Endothelial cell of umbilical vein (primary cell): ENCODE measurements at regions not wholly inside any gene's neighbourhood (a gene's known extent, or its start where the extent isn't known, plus 50 kb on each side); places are given as distances from the start of the nearest gene placed in this dataset.

ENCODE experiments used
- BruUV-seq: library from RNA; stranded (reverse); fragments of 400-500 nt; replicated peaks from 2 replicates; lab custom pipeline; 2021; lab: Mats Ljungman, UMichigan
- CTCF ChIA-PET: fragments of 300-600, 350-600 bp; sonication (Branson Sonifier 250); formaldehyde crosslinking; loops from one replicate; lab custom pipeline; 2021; ENCODE audit warnings: antibody characterized with exemption, inconsistent platforms; lab: Charles Lee
- POLR2A ChIA-PET: fragments of 300-600, 350-600 bp; sonication (Branson Sonifier 250); formaldehyde crosslinking; loops from one replicate; lab custom pipeline; 2021; ENCODE audit warnings: antibody characterized with exemption, inconsistent platforms; lab: Charles Lee
- DNase-seq: peaks from one replicate; pipeline ENCODE4 v3.0.0-alpha.2; 2011; ENCODE audit warnings: low read depth, low spot score
- FAIRE-seq: peaks from 2 replicates; lab custom pipeline; 2011; peaks lifted over from hg19 to GRCh38; lab: Jason Lieb, UNC
- H2AFZ ChIP-seq: 2 replicates; pipeline ENCODE4 v1.6.0; 2012; ENCODE audit warnings: low read depth, low read length, control low read depth, inconsistent platforms
- H3K27ac ChIP-seq: 2 replicates; pipeline ENCODE4 v1.5.1; 2011; ENCODE audit warnings: low read depth, mild to moderate bottlenecking, control low read depth, low read length, moderate library complexity; ENCODE audit not compliant: insufficient read depth
- H3K27me3 ChIP-seq, 2 experiments: 2 replicates each; pipeline versions ENCODE4 v1.6.0 to v1.6.1; 2011; ENCODE audit warnings: low read length in 2 of 2, mixed read lengths in 1 of 2; ENCODE audit not compliant: control insufficient read depth in 2 of 2, insufficient read depth in 2 of 2
- H3K36me3 ChIP-seq, 2 experiments: 2 replicates in 1 of 2; 3 replicates in 1 of 2; pipeline ENCODE4 v1.5.1; 2011; ENCODE audit warnings: low read length in 2 of 2, mild to moderate bottlenecking in 1 of 2, moderate library complexity in 1 of 2; ENCODE audit not compliant: control insufficient read depth in 2 of 2, insufficient read depth in 2 of 2; ENCODE audit errors: extremely low read depth in 1 of 2
- H3K4me1 ChIP-seq: 3 replicates; pipeline ENCODE4 v1.5.1; 2011; ENCODE audit warnings: mild to moderate bottlenecking, low read length; ENCODE audit not compliant: control insufficient read depth, insufficient read depth; ENCODE audit errors: extremely low read depth
- H3K4me2 ChIP-seq: 2 replicates; pipeline ENCODE4 v1.6.1; 2011; ENCODE audit warnings: low read length, control low read depth, mixed read lengths; ENCODE audit not compliant: insufficient read depth
- H3K4me3 ChIP-seq, 3 experiments: fragments of 200-600 bp in 1 of 3; sonication (generic), shearing (Covaris generic) in 1 of 3; replicated peaks in 1 of 3; 2 replicates each; pipeline ENCODE4 v1.5.1; 2011 to 2016; ENCODE audit warnings: control low read depth in 3 of 3, low read length in 3 of 3, mild to moderate bottlenecking in 2 of 3, inconsistent platforms in 1 of 3, low read depth in 1 of 3, moderate library complexity in 1 of 3; ENCODE audit not compliant: insufficient read depth in 1 of 3
- H3K79me2 ChIP-seq: 2 replicates; pipeline ENCODE4 v1.6.0; 2012; ENCODE audit warnings: low read length, inconsistent platforms; ENCODE audit not compliant: control insufficient read depth, insufficient read depth
- H3K9ac ChIP-seq: replicated peaks from 2 replicates; pipeline ENCODE3; 2011; ENCODE audit warnings: low read length, control low read depth; ENCODE audit not compliant: insufficient read depth; ENCODE audit errors: extremely low read depth
- H3K9me1 ChIP-seq: replicated peaks from 3 replicates; pipeline ENCODE4 v1.6.0; 2011; ENCODE audit warnings: mild to moderate bottlenecking, low read length; ENCODE audit not compliant: control insufficient read depth, insufficient read depth; ENCODE audit errors: extremely low read depth
- H3K9me3 ChIP-seq: replicated peaks from 2 replicates; pipeline ENCODE4 v1.5.1; 2012; ENCODE audit warnings: low read length, inconsistent platforms; ENCODE audit not compliant: control insufficient read depth, insufficient read depth
- H4K20me1 ChIP-seq: replicated peaks from 2 replicates; pipeline ENCODE3; 2011; ENCODE audit warnings: mild to moderate bottlenecking, low read length; ENCODE audit not compliant: control insufficient read depth, insufficient read depth; ENCODE audit errors: extremely low read depth
- EZH2 ChIP-seq: IDR thresholded peaks from 2 replicates; pipeline ENCODE4 v1.6.1; 2012; ENCODE audit warnings: borderline replicate concordance, low read depth, mild to moderate bottlenecking, moderate library complexity, low read length, inconsistent platforms; ENCODE audit not compliant: severe bottlenecking
- FOS ChIP-seq: IDR thresholded peaks from 2 replicates; pipeline ENCODE4 v1.6.1; 2011; ENCODE audit warnings: mild to moderate bottlenecking, low read length, moderate library complexity, borderline replicate concordance; ENCODE audit not compliant: insufficient read depth
- GATA2 ChIP-seq: IDR thresholded peaks from 2 replicates; pipeline ENCODE4 v1.7.0; 2011; ENCODE audit warnings: low read depth, mild to moderate bottlenecking, moderate library complexity, mixed read lengths, low read length; ENCODE audit not compliant: insufficient read length, insufficient read depth
- JUN ChIP-seq: IDR thresholded peaks from 2 replicates; pipeline ENCODE4 v1.6.1; 2011; ENCODE audit warnings: borderline replicate concordance, low read depth; ENCODE audit not compliant: insufficient read length, insufficient read depth
- MAX ChIP-seq: IDR thresholded peaks from 2 replicates; pipeline ENCODE4 v1.6.1; 2011; ENCODE audit not compliant: insufficient read depth, insufficient read length
- MYC ChIP-seq: IDR thresholded peaks from one replicate; pipeline ENCODE4 v1.6.1; 2011; ENCODE audit warnings: mild to moderate bottlenecking, low read depth, low read length
- POLR2A ChIP-seq: IDR thresholded peaks from 2 replicates; pipeline ENCODE4 v1.6.1; 2012; ENCODE audit warnings: low read depth, mild to moderate bottlenecking, control low read depth, low read length
- POLR2AphosphoS5 ChIP-seq: IDR thresholded peaks from 2 replicates; pipeline ENCODE4 v1.6.1; 2012; ENCODE audit warnings: low read depth, mild to moderate bottlenecking, control low read depth, low read length, moderate library complexity; ENCODE audit not compliant: insufficient read depth
- dilution Hi-C: fragments of 300-500 bp; cut with MboI; formaldehyde crosslinking; loops from one replicate; pipeline ENCODE4 v1.15.0; 2019; ENCODE audit warnings: low sequenced_read_pairs; ENCODE audit not compliant: extremely low pct_ligation_motif_present
- intact Hi-C: fragments of 100-400 bp; cut with micrococcal nuclease; formaldehyde crosslinking; loops from one replicate; pipeline ENCODE4 v1.10.0; 2022
- TF ChIP-seq, protein P1 (sequence below), 2 donors: IDR thresholded peaks; 1 replicate in 1 of 2; 2 replicates in 1 of 2; pipeline ENCODE4 v1.5.1; 2011; ENCODE audit warnings: low read length in 2 of 2, mild to moderate bottlenecking in 2 of 2, moderate library complexity in 2 of 2, control low read depth in 1 of 2, inconsistent platforms in 1 of 2, low read depth in 1 of 2; ENCODE audit not compliant: insufficient read depth in 1 of 2; ENCODE audit errors: extremely low read depth in 1 of 2

DNA sequence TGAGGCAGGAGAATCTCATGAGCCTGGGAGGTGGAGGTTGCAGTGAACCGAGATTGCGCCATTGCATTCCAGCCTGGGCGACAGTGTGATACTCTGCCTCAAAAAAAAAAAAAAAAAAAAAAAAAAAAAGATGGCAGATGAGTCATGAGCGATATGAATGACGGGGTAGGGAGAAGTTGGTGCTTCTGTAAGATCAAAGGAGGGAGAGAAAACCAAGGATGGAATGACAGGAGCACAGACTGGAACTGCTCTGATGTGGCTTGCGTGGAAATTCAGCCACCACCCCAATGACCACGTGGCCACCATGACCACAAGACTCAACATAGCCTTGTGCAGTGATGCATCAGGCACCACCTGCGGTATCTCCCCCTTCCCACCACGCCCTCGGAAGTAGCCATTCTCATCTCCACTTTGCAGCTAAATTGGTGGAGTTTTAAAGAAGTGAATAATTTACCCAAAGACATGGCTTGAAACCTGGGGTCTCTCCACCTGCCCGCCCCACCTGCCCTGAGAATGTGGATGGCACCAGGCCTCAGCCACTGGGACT, 96.0 kb downstream of the ACKR3 start:
- DNase-seq, result no peak
- Histone ChIP-seq H4K20me1 (no peaks in the 10 kb centered on the region), H3K79me2 (no peaks in the 10 kb centered on the region), H3K4me3 (no peak overlapping the region), H3K4me2 (no peak overlapping the region), H3K9ac (no peak overlapping the region), H2AFZ (no peak overlapping the region), H3K27me3 (no peaks in the 10 kb centered on the region), H3K9me1 (no peaks in the 10 kb centered on the region), H3K4me1 (peaks cover 9% of the 10 kb centered on the region), H3K9me3 (no peaks in the 10 kb centered on the region), H3K27ac (no peak overlapping the region), H3K36me3 (no peaks in the 10 kb centered on the region)
- BruUV-seq, result no TSS peak
- TF ChIP-seq EZH2 (no peak), FOS (no peak), POLR2A (no peak), JUN (no peak), MAX (no peak), GATA2 (no peak), POLR2AphosphoS5 (no peak), MYC (no peak)
- TF ChIP-seq, protein P1, sequence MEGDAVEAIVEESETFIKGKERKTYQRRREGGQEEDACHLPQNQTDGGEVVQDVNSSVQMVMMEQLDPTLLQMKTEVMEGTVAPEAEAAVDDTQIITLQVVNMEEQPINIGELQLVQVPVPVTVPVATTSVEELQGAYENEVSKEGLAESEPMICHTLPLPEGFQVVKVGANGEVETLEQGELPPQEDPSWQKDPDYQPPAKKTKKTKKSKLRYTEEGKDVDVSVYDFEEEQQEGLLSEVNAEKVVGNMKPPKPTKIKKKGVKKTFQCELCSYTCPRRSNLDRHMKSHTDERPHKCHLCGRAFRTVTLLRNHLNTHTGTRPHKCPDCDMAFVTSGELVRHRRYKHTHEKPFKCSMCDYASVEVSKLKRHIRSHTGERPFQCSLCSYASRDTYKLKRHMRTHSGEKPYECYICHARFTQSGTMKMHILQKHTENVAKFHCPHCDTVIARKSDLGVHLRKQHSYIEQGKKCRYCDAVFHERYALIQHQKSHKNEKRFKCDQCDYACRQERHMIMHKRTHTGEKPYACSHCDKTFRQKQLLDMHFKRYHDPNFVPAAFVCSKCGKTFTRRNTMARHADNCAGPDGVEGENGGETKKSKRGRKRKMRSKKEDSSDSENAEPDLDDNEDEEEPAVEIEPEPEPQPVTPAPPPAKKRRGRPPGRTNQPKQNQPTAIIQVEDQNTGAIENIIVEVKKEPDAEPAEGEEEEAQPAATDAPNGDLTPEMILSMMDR (IDR thresholded peaks at IDR 0.05; ENCODE audit: extremely low read depth in 1 of 2, insufficient read depth in 1 of 2, low read depth in 1 of 2, low read length in 2 of 2), result no peak
- dilution Hi-C loops, result no loop called here
- ChIA-PET CTCF (no interaction called here), POLR2A (no interaction called here)
- FAIRE-seq, result no peak
- intact Hi-C loops, result no loop called here
